GM19452 (cell line): ENCODE measurements at regions not wholly inside any gene's neighbourhood (a gene's known extent, or its start where the extent isn't known, plus 50 kb on each side); places are given as distances from the start of the nearest gene placed in this dataset.
"Not testable (repeated sequence)": the region's sequence is repeated elsewhere in the genome, so short reads cannot be mapped to it uniquely, and the experiment has no call there.

Source experiments
- ATAC-seq: cut with Tn5 transposase; IDR thresholded peaks from one replicate; pipeline ENCODE4 v1.9.1; 2021; ENCODE audit not compliant: unreplicated experiment

GRCh38 chr4:118410138-118410537 is 57.3 kb upstream of the PRSS12 start:
- no peak for ATAC-seq

GRCh38 chr4:118417325-118417724 is 64.5 kb upstream of the PRSS12 start:
- no peak for ATAC-seq

DNA sequence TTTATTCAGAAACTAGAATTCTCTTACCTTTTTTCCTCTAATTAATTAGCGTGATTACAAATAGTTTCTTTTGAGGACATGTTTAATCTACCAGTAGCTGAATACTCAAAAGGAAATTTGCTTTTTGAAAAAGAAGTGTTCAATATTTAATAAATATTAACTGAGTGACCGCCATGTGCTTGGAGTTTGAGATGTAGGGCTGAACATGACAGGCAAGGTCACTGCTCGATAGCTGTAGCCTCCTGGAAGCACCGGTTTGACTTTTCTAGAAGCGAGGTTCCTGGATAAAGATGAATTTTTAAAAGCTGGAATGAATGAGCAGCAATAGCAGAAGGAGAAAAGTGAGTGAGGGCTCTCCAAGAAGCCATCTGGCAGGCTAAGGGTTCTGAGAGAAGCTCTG is 65.0 kb upstream of the PRSS12 start:
- not testable (repeated sequence) for ATAC-seq

DNA sequence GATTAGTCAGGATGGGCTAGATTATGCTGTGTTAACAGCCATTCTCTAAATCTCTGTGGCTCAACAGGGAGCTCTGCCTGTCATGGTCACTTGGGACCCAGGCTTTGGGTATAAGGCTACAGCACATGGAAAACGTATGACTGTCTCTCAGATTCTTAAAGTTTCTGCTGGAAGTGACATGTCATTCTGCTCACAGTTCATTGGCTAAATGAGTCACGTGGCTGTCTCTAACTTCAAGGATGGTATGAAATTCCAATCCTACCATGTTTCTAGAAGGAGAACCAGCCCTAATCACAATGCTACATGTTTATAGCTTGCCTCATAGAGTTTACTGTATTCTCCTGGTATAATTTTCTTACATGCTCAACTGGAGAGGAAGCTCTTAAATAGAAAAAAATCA is 65.6 kb upstream of the PRSS12 start:
- not testable (repeated sequence) for ATAC-seq

DNA sequence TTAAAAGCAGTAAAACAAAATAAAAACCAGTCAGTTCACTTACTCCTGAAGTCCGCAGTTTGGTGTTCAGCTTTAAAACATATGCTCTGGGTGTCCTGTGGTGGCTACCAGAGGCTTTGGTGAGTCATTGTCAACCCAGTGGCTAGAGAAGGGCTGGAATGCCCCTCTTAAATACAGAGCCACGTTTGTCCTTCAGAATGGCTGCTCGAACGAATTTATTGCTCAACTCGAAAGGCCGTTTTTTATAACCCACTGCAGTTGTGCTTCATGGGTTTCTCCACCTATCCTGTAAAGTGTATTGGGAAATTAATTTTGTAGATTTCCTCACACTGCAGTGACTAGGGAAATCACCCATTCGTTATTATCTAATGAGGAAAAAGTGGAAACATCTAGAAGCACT is 66.8 kb upstream of the PRSS12 start:
- ATAC-seq = not testable (repeated sequence)

- not testable (repeated sequence) for ATAC-seq
Observed at GRCh38 chr4:118424062-118424461, 71.3 kb upstream of the PRSS12 start.

DNA sequence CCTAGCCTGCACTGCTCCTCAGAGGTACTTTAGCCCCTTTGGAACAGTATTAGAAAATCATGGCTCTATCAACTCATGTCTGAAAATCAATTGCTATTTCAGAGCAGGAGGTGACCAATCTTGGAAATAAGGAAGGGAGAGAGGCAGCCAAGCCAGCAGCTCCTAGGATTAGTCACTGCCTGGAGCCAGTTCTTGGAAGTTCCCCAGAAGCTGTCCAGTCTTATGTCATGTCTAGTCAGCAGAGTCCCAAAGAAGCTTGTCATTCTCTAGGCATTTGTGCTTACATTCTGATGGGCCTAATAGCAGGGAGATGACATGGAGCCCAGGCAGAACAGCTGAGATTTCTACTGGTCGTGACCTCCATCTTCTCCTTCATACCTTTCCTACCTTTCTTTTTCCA is 76.1 kb upstream of the PRSS12 start:
- not testable (repeated sequence) for ATAC-seq

DNA sequence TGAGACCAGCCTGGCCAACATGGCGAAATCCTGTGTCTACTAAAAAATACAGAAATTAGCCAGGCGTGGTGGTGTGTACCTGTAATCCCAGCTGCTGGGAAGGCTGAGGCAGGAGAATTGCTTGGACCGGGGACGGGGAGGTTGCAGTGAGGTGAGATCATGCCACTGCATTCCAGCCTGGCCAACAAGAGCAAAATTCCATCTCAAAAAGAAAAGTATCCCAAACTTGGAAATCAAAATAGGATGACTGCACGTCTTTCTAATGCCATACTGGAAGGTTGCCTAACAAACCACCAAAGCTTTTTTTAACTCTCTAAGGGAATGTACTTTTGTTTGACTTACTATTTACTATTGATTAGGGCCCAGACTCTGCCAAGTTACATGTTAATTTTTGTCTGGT is 79.6 kb upstream of the PRSS12 start:
- ATAC-seq = not testable (repeated sequence)

GRCh38 chr4:118433612-118434375 is 81.0 kb upstream of the PRSS12 start:
- ATAC-seq = not testable (repeated sequence)

GRCh38 chr4:118435415-118435814 is 82.6 kb upstream of the PRSS12 start:
- ATAC-seq = not testable (repeated sequence)

DNA sequence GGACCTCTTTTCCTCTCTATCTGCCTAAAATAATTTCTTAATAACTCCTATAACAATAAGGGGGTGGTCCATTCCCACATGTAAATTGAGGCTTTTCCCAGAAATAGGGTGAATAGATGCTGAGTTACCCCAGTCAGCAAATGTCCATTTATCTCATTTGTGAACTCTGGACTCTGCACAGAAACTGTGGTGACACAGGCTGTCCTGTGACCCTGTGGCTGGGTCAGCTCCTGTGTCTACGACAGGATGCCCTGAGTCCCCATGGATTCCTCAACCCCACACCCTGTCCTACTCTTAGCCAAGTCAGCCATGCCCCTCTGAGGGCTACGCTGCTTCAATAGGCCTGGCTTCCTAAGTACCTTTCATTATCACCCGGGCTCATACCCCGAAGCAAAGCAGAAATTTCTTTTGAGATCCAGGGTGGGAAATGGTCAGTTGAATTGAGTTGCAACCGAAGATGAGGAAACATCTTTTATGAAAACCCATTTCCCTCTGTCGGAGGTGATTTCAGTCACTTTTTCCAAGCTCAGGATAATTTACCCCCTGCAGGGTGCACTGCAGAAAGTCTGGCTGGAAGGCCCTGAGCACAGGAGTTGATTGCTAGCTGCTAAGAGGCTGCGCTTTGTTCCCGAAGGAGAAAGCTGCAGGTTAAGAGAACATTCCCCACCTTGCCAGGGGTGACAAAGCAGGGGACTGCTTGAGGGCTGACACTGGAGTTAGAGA is 89.5 kb upstream of the PRSS12 start:
- ATAC-seq = not testable (repeated sequence)

DNA sequence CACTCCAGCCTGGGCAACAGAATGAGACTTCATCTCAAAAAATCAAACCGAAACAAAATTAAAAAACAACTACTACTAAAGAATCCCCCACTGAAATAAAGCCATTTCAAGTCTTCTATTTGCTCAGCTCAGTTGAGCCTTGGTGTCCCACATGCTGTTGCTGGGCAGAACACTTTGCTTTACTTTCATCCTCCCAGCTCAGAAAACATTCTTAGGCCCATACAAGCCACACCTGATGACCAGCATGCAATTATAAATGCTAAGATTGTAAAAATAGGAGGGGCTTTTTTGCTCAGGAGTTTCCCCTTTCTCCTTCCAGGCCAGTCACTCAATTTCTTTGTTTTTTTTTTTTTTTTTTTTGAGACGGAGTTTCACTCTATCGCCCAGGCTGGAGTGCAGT is 94.6 kb upstream of the PRSS12 start:
- ATAC-seq = not testable (repeated sequence)

DNA sequence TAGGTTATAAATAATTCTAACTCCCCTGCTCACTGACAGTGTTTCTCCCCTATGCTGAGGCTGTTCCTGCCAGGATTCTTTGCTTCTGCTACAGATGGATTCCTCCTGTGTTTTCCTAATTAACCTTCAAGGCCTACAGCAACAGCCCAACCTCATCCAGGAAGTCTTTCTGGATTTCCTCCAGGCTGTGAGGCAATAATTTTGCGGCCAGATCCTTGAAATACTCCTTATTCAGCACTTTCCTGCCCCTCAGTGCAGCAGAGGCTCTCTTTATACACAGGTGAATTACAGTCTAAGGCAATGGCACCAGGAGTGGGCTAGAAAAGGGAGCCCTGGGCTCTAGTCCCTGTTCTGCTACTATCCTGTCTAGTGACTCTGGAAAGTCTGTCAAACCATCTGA is 102.1 kb upstream of the PRSS12 start:
- not testable (repeated sequence) for ATAC-seq

- not testable (repeated sequence) for ATAC-seq
Observed at GRCh38 chr4:118461435-118461834, 108.6 kb upstream of the PRSS12 start.

- not testable (repeated sequence) for ATAC-seq
Observed at GRCh38 chr4:118465831-118466230, 113.0 kb upstream of the PRSS12 start.

DNA sequence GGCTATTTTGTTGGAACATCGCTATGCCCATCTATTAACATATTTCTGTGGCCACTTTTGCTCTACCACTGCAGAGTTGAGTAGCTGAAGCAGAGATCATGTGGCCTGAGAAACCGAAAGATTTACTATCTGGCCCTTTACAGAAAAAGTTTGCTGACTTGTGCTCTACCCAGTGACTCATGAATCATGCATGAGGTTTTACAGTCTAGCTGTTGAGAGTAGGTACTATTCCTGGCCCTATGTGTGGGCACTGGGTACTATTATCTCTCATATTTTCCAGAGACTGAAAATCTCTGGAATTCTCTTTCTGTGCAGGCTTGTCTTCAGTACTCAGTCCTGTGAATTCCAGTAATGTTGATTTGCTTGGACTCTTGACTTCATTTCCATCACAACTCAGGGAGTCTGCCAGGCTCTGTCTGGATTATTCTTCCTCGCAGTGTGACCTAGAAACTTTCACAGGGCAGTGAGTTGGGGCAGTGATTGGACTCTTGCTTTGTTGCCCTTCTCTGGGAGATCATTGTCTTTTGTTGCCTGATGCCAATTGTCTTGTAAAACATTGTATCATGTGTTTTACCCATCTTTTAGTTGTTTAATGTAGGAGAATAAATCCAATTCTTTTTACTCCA is 121.3 kb upstream of the PRSS12 start:
- ATAC-seq = not testable (repeated sequence)

DNA sequence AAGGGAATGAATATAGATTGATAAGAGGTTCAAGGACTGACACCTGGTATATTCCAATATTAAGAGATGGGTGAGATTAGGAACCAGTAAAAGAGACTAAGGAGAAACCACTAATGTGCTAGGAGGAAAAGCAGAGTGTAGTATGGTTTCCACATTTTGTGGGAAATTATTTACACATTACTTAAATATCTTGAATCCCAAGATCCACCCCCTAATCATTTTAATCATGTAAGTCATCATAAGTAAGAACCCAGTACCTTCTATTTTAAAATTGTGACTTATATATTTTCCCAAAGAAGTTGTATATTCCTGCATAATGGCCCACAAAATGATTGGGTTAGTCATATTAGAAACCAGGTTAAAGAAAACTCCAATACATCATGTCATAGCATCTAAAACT is 122.0 kb upstream of the PRSS12 start:
- ATAC-seq = not testable (repeated sequence)

GRCh38 chr4:118475901-118476300 is 123.1 kb upstream of the PRSS12 start:
- not testable (repeated sequence) for ATAC-seq

DNA sequence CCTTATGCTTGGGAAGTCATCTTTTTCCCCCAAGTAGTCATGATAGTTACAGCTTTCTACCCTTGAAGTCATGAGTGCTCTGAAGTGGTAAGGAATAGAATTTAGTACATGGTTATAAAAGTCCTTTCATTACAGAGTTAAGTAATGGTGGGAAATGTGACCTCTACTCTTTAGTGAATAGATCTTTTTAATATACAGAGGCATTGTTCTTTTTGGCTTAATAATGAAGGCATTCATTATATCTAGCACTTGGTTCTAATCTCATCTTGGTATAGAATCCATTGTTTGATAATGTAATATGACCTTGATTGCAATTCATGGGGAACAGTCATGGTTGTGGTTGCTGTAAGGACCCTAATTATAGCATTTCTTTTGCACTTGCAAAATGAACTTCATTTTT is 125.0 kb upstream of the PRSS12 start:
- not testable (repeated sequence) for ATAC-seq

DNA sequence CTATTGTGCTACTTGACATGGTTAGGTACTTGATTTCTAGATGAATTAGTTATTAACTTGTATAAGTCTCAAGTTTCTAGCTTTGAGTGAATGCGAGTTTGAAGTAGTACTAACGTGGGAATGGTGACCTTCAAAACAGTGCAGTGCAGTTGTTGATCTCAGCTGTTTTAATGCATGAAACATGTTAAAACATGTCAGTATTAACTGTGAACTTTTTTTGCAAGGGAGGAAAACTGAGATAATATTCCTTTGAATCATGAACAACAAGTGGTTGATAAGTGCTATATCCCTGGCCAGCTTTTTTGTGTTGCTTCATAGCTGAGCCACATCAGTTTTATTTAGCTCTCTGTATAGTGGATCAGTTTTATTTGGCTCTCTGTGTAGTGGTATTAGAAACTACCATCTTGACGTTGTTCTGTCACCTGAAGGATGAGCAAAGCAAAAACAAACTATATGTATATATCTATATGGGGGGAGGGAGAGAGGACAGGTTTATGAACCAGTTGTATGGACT is 133.1 kb upstream of the PRSS12 start:
- ATAC-seq = not testable (repeated sequence)

DNA sequence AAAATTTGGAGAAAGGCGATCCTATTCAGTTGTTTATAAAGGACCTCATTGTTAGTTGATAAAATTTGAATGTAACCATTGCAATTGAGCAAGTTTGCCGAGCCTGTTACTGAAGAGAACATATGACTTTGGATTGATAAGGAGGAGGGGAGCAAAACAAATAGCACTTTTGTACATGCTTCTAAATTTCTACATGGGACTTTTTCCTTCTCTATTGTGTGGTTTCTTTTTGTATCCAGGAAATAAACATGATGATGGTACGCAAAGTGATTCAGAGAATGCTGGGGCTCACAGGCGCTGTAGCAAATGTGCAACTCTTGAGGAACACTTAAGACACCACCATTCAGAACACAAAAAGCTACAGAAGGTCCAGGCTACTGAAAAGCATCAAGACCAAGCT is 140.2 kb upstream of the PRSS12 start:
- not testable (repeated sequence) for ATAC-seq

DNA sequence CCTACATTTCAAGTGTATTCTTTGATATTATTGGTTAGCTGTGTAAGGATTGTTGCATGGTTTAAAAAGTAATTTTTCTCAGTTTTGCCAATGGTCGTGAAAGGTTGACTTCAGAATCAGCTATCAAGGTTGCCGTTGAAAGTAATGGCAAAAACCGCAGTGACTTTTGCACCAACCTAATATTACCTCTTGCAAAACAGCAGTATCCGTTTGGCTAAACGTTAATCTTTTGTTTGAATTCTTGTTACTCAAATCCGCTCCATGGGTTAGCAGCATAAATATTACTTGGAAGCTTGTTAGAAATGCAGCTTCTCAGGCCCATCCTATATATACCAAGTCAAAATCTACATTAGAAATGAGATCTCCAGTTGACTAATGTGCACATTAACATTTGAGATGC is 141.6 kb upstream of the PRSS12 start:
- not testable (repeated sequence) for ATAC-seq
